GM12875 (cell line): ENCODE measurements at regions not wholly inside any gene's neighbourhood (a gene's known extent, or its start where the extent isn't known, plus 50 kb on each side); places are given as distances from the start of the nearest gene placed in this dataset.

Experiments used
- H3K4me3 ChIP-seq: one replicate; pipeline ENCODE4 v1.5.1; 2011; ENCODE audit warnings: low read depth, low read length, control low read depth
- TF ChIP-seq, protein P1 (sequence below): IDR thresholded peaks from 2 replicates; pipeline ENCODE4 v1.5.1; 2011; ENCODE audit warnings: low read depth, mild to moderate bottlenecking, control low read depth, inconsistent platforms, low read length, moderate library complexity, borderline replicate concordance; ENCODE audit not compliant: insufficient read depth

DNA sequence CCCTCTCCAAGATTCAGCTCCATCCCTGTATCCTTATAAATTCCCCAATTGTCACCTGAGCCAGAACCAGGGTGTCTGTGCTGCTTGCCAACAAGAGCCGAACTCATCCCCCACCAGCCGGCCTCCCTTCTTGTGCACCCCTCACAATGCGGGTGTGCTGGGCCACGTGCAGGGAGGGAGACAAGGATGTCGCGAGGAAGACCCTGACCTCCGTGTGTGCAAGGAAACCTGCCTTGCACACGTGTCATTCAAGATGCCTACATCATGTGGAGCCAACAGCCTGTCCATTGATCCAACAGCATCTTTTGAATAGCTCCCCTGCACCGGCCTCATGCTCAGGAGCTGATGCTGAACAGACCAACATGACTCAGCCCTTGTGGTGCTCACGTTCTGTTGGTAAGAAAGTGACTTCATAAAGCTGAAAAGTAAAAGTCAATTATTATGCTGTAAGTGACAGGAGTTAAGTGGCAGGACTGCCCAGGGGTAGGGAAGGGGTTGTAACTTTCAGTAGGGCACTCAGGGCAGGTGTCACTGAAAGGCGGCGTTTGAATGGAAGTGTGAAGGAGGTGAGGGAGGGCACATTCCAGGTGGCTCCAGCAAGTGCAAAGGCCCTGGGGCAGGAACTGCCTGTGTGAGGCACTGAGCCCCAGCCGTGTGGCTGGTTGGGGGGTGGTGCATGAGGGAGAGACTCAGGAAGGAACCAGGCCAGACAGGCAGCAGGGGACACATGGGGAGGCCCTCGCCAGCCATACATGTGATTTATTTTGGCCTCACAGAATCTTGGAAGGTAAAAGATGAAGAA lies 302.2 kb downstream of the FOXL1 start:
- TF ChIP-seq, protein P1, sequence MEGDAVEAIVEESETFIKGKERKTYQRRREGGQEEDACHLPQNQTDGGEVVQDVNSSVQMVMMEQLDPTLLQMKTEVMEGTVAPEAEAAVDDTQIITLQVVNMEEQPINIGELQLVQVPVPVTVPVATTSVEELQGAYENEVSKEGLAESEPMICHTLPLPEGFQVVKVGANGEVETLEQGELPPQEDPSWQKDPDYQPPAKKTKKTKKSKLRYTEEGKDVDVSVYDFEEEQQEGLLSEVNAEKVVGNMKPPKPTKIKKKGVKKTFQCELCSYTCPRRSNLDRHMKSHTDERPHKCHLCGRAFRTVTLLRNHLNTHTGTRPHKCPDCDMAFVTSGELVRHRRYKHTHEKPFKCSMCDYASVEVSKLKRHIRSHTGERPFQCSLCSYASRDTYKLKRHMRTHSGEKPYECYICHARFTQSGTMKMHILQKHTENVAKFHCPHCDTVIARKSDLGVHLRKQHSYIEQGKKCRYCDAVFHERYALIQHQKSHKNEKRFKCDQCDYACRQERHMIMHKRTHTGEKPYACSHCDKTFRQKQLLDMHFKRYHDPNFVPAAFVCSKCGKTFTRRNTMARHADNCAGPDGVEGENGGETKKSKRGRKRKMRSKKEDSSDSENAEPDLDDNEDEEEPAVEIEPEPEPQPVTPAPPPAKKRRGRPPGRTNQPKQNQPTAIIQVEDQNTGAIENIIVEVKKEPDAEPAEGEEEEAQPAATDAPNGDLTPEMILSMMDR, result no peak
- no peak overlapping the region for H3K4me3 ChIP-seq

GRCh38 chr16:86881118-86881510 lies 302.8 kb downstream of the FOXL1 start:
- TF ChIP-seq, protein P1, result no peak
- no peak overlapping the region for H3K4me3 ChIP-seq

DNA sequence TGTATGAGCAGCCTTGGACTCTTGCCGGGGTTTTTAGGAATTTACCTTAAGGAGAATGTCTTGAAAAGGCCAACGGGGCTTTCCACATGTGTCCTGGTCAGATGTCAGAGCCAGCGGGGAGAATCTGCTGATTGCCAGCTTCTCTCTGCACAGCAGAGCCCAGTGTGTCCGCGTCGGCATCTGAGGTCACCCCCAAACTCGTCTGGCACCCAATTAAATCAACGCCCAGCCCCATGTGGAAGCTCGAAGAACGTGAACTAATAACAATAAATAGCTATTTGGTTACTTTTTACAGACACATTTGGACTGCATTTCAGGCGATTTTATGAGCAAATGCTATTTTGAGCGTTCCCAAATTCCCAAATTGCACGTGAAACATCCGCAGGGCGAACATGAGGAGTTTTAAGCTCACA lies 303.5 kb downstream of the FOXL1 start:
- H3K4me3 ChIP-seq, result no peak overlapping the region
- TF ChIP-seq, protein P1, result no peak

GRCh38 chr16:86882586-86883280 lies 304.4 kb downstream of the FOXL1 start:
- TF ChIP-seq, protein P1, result no peak
- H3K4me3 ChIP-seq, result no peak overlapping the region

GRCh38 chr16:86883583-86884389 lies 305.4 kb downstream of the FOXL1 start:
- TF ChIP-seq, protein P1, result no peak
- H3K4me3 ChIP-seq, result no peak overlapping the region

DNA sequence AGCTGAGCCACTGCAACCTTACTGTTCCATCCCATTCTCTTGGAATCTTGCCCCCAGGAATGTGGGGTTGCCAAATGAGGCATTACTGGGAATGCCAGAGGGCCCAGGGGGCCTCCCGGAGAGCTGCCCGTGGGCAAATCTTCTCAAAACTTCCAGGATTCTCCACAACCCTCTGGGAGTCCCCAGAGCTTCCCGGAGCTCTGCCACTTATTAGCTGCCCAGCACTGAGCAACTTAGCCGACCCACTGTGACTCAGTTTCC lies 306.0 kb downstream of the FOXL1 start:
- TF ChIP-seq, protein P1, result no peak
- H3K4me3 ChIP-seq, result no peak overlapping the region
